Epidermal melanocyte (primary cell): ENCODE measurements at regions not wholly inside any gene's neighbourhood (a gene's known extent, or its start where the extent isn't known, plus 50 kb on each side); places are given as distances from the start of the nearest gene placed in this dataset.

Experiments
- DNase-seq: peaks from one replicate; pipeline ENCODE4 v3.0.0; 2011; ENCODE audit warnings: low spot score; ENCODE audit not compliant: insufficient read length

DNA sequence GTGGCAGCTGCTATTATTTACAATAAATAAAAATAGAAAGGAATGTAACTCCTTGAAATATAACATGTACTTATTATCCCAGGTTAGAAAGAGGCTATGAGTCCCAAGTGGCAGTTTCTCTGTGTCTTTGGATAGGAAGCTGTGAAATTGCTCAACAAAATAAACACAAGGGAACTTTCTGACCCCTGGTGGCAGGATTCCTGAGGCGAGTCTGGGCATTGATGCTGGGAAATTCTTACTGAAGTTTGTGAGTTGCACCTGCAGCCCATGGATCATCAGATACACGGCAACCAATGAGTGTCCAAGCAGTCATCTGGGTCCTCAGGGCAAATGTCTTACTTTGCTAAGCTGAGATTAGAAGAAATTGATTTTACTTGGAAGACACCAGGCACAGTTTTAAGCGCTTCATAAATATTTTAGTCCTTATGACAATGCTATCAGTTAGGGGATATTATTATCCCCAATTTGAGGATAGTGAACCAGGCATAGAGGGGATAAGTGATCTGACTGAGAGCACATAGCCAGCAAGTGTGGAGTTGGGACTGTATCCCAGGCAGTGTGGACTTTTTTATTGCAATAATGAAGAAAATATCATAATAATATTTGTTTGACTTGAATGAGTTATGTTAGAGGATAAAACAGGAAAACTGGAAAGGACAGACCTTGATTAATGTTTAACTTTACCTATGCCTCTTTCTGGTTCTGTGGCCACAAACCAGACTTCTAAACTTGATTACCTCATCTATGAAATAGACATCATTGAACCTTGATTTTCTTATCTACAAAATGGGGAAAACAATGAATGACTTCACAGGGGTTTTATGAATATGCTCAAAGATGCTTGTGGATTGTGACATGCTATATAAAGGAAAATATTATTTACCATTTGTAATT, 265.5 kb upstream of the ADAMTSL1 start:
- no peak for DNase-seq

DNA sequence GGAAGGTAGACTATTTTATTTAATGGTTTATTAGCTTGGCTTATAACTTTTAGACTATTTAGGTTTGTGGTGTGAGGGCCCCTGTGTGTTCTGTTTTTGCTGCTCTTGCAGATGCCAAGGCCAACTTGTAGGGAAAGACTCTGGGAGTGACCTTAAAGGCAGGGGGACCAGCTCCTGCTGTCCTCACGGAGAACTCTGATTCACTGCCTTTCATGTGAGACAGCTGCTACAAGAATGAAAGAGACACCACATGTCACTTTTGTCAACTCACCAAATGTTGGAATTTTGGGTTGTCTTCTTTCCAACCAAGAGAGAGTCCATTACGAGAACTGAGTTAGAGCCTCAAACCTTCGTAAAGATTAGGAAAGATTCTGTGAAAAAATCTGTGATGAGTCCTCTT, 258.3 kb upstream of the ADAMTSL1 start:
- no peak for DNase-seq

DNA sequence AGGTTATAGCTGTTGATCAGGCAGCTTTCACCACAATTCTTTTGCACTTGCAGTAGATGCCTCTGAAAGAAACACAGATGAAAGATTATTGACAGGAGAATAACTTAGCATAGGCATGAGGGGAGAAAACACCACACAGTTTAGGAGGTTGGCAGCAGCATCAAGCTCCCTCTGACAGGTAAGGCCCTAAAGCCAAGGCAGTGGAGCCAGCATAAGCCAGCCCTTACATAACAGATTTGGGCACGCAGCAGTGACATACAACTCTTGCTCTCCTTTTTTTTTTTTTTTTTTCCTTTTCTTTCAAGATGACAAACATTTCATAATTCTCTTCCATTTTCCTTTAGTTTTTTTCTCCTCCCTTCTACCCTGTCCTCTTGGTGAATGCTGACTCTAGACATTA, 257.6 kb upstream of the ADAMTSL1 start:
- no peak for DNase-seq

DNA sequence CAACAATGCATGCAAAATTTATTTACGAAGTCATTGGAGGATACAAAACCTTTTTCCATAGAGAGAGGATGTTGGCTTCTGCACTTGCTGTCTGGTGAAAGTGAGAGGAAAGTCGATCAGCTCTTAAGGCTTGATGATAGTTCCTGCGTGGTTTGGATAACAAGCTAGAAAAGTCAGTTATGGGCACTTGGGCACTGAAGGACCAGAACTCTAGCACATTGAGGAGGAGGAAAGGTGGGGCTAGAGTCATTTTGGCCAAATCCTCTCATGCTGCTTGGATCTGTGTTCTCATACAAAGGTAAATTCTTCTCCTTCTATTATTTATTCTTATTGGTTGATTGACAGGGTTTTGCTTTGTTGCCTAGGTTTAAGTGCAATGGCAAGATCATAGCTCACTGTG, 245.9 kb upstream of the ADAMTSL1 start:
- no peak for DNase-seq

DNA sequence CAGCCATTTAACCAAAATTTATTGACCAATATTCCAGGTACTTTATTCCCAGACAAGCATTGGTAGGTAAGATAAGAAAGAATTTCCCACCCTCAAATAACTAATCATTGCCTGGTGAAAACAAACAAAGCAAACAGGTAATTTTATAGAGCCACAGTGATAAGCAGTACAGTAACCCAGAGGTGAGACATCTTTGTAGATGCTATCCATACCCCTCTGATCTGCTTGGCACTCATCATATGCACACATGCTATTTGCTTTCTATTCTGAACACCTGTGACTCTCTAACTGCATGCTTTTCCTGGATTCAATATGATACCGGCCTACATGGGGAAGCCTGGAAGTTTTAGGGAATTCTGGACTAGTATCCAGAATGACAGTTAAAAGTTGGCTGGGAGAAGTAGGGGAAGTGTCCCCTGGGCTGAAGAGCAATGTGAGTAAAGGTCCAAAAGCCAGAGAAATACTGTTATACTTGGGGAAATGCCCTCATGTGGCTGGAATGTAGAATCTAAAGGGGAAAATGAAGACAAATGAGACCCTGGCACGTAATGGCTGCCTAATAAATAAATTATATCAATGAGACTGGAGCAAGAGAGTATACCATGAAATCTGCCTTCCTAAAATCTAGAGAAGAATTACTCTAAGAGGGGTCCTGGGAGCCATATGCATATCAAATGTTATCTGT, 243.8 kb upstream of the ADAMTSL1 start:
- DNase-seq: no peak

DNA sequence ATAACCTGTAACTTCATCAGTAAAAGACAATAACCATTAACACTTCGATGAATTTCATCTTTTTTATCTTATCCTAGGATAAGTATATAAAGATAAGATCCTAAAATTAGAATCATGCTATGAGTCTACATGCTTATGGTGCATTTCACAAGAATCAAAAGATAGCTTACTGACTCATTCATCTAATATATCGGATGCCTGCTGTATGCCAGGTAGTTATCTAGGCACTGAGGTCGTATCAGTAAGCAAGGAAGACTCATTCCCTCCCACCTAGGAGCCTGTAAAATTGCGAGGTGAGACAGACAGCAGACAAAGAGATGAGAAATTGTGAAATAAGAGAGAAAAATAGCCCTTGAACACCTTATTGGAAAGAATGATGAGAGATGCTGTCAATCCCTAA, 240.6 kb upstream of the ADAMTSL1 start:
- no peak for DNase-seq

DNA sequence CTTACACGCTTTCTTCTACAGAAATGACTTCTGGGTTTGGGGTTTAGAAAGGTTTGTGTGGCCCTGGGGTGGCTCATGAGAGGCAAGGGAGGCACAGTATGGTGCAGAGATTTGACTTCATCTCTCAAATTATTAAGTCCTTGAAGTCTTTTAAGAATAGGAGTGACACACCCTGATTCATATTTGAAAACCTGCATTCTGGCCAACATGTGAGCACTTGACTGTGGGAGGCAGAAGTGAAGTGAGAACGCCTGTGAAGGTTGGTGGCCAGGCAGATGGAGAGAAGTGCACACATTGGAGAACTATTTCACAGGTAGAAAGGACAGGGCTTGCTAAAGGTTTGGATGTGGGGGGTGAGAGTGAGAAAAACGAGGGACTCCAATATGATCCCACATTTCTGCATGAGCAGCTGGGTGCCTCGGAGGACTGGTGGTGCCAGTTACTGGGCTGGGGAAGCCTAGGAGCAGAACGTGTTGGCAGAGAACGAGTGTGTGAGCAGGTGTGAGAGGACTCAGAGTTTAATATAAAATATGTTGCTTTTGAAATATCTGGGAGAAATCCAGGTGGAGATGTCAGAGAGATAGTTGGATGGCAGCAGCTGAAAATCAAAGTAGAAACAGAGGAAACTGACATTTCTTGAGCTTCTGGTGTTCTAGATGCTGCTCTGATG, 240.0 kb upstream of the ADAMTSL1 start:
- DNase-seq: no peak

DNA sequence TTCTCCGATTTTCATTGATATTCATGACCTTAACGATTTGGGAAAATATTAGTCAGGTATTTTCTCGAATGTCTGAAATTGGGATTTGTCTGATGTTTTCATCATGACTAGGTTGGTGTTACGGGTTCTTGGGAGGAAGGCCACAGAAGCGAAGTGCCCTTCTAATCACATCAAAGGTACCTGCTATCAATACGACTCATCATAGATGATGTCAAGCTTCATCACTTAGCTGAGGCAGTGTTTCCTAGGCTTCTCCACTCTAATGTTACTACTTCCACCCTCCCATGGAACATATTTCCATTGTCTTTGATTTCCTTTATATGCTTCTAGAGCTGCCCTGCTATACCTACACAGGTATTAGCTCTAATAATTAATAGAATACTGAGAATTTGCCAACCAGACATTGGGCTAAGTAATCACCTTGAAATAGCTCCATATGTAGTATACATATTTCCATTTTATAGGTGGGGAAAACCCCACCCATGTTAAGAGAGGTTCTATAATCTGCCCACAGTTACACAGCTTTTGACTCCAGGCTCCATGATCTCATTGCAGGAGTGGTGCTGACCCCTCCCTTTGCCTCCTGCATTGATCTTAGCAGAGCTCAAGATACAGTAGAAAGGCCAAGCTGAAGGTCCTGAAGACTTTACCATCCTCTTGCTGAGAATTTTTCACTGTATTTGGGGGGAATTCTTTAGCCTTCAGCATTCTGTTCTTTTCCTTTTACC, 238.6 kb upstream of the ADAMTSL1 start:
- DNase-seq: no peak

DNA sequence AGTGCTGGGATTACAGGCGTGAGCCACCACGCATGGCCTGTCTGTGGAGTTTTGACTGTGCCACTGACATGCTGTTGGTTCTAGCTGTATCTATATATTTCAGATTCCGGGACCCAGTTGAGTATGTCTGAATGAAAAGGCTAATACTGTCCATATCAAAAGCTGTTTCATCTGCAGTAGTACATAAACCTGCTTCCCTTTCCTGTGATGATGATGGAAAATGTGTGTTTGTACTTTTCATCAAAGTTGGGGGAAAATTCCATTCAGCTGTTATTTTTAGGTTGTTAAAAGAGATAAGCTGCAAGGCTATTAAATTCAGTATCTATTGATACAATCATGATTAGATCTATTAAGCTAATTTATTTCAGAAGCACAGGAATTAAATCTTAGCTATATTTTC, 237.6 kb upstream of the ADAMTSL1 start:
- no peak for DNase-seq

DNA sequence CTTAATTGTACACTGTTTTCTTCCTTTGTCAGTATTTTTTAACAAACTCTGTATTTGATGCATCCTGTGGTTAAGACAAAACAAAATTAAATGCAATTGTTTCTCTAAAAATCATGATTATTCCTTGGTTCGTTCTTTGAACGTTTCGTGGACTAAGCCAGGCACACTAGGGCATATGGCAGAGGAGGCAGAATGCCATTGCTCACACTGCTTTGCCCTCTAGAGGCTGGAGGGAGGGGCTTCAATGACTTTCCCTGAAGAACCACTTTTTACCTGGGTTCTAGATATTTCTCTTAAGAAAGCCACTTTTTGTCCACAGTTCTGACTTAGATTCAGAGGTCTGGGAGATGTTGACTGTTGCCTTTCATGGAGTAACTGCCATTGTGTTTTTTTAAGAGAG, 236.2 kb upstream of the ADAMTSL1 start:
- DNase-seq: no peak

DNA sequence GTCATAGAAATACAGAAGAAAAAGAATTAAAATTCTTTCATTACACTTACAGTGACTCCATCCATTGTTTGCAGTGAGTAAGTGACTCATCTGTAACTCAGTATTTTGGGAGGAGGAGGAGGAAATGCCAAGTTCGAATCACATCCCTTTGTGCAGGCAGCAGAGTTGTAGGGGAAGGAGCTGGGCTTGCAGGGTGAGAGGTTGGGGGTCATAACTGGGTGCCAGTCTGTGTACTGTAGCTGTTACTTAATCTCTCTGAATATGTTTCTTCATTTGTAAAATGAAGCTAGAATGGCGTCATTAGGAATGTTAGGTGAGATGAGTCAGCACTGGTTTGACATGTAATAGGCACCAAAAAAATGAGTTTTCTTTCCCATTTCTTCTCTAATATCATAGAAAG, 235.7 kb upstream of the ADAMTSL1 start:
- no peak for DNase-seq

DNA sequence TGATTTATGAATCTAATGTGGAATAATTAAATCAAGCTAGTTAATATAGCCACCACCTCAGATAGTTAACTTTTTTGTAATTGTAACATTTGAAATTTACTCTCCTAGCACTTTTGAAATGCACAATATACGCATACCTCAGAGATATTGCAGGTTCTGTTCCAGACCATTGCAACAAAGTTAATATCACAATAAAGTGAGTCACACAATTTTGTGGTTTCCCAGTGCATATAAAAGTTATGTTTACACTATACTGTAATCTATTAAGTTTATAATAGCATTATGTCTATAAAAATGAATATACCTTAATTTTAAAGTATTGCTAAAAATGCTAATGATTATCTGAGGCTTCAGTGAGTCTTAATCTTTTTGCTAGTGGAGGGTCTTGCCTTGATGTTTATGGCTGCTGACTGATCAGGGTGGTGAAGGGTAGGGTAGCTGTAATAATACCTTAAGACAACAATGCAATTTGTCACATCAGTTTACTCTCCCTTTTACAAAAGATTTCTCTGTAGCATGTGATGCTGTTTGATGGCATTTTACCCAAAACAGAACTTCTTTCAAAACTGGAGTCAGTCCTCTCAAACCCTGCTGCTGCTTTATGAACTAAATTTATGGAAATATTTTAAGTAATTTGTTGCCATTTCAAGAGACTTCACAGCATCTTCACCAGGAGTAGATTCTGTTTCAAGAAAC, 235.1 kb upstream of the ADAMTSL1 start:
- no peak for DNase-seq

DNA sequence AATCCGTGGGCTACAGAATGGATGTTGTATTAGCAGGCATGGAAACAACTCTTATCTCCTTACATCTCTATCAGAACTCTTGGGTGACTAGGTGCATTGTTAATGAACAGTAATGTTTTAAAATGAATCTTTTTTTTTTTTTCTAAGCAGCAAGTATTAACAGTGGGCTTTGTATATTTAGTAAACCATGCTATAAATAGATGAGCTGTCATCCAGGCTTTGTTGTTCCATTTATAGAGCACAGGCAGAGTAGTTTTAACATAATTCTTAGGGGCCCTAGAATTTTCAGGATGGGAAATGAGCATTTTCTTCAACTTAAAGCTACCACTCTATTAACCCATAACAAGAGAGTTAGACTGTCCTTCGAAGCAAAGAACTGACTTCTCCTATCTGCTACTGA, 233.7 kb upstream of the ADAMTSL1 start:
- no peak for DNase-seq

DNA sequence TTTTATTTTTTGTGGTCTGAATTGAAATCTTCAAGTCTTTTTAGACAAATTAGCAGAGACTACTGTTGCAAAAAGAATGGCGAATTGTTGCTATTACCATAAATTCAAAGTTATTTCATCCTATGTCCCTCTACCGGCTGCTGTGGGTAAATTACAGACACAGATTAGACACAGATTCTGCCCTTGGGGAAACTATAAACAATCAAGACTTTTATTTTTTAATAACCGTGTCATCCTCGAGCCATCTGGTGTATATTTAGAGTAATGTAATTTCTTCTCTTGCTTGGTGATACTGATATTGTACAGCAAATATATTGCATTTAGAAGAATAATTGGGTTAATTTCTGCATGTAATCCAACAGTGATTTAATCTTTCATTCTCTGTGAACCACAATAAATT, 228.0 kb upstream of the ADAMTSL1 start:
- DNase-seq: peak; percentile 46

DNA sequence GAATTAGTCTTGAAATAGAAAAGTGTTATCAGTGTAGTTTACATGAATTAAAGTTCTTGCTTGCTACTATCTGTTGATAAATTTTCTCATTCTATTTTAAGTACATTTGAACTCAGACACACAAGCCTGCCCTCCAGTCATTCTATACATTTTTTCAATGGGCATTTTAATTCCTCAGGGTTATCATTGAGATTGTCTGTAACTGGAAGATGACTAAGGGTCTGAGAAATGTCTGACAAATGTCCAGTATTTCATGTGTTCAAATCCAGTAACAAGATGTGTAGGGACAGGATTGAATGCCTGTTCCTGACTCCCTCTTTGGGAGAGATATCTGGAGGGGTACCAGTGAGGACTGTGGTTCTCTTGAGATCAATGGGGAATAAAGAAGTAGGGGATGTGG, 223.9 kb upstream of the ADAMTSL1 start:
- no peak for DNase-seq

DNA sequence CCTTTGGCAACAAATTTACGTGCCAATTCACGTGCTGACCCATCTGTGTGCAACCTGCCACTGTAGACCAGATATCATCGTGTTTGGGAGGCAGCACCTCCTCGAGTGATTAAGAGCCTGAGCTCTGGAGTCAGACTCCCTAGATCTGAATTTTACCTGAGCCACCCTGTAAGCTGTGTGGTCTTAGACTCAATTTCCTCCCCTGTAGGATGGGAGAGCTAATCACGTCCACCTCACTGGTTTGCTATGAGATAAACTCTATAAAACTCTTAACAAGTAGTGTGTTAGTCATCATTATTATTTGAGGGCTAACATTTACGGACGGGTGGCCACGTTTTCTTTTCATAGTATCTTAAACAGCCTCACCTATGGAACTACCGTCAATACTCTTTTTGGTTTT, 220.0 kb upstream of the ADAMTSL1 start:
- DNase-seq: no peak

DNA sequence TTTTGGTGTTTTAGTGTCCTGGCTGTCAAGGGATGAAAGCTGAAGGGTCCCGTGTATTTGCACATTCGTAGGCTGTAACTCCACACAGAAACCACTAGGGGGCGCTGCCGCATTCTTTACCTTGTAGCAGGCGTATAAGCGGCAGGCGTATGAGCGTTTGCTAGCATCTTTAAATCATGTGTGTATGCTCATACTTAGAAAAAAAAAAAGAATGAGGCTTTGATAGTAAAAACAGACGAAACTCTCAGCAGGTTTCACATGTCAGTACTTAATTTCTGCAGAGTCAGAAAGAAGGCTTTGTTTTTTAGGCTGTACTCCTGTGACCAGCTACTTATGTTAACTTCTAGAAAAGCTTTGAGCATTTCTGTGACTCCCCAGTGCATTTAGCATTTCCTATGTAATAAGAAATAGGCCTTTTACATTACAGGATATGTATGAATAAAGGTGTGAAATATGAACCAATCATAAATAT, 218.8 kb upstream of the ADAMTSL1 start:
- DNase-seq: peak; percentile 54

DNA sequence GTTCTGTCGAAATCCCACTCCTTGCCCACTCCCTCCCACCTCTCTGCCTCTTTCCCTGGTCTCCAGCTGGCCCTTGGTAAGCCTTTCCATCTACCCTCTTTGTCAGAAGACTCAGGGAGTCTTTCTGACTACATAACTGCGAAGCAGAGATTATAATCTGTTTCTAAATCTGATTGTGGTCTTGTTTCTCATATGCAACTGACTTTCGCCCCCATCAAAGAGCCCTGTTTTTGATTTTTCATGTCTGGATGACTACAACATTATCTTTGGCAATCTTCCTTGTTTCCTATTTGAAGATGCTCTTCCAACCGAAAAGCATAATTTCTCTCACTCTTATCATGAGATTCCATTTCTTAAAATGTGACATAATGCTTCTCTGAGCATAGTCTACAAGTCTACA, 218.2 kb upstream of the ADAMTSL1 start:
- DNase-seq: no peak

DNA sequence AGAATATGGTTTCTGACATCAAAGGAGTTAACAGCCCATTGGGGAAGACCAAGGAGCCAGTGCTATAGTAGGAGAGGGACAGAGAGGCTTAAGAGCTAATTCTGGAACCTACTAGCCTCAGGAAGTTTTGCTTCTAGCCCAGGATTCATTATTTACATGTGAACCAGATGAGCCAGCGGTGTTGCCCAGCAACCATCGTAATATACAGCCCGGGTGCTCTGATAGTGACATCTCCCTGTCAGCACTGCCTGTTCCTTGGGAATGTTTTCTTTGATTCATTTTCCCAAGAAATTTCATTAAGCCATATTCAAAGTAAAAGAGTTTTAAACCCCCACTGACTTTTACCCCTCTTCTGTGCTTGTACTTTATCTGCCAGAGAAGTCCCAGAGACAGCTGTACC, 217.4 kb upstream of the ADAMTSL1 start:
- DNase-seq: no peak

DNA sequence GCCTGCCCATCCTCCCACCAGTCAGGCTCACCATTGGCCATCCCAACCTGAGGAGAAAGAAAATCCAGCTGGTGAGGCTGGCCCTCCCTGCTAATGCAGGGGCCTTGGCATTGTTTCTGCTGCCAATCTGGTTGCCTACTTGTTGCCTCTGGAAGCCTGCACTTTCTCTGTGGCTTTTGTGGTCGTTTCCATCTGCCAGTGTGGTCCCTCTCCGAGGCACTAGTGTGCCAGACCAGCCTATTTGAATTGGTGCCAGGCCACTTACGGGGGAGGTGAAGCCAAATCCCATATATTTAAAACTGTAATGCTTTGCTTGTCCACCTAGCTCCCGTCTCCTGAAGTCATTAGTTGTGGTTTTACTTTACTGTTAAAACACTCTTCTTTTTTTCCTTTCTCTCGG, 213.4 kb upstream of the ADAMTSL1 start:
- no peak for DNase-seq

DNA sequence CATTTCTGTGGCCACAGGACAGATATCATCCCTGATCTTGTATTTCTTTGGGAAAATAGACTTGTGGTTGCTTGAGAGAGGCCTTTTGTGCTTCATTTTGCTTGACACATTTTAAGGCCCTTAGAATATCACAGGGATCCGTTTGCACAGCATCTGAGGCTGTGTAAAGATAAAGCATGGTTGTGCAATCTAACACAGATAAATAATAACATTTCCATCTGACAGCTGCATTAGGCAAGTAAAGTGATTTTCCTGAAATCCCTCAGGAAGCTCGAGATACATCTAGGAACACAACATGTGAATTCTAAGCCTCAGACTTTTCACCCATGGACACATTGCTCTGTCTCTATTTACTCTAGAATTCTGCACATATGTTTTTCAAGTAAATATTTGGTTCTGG, 212.8 kb upstream of the ADAMTSL1 start:
- DNase-seq: no peak
